Heart right ventricle (tissue), 16 donors: ENCODE measurements at regions not wholly inside any gene's neighbourhood (a gene's known extent, or its start where the extent isn't known, plus 50 kb on each side); places are given as distances from the start of the nearest gene placed in this dataset.
"Not testable (repeated sequence)": the region's sequence is repeated elsewhere in the genome, so short reads cannot be mapped to it uniquely, and the experiment has no call there.

ENCODE experiments used
- ATAC-seq, 8 donors: fragments of 200-7000 bp; cut with Tn5 transposase; one replicate each; pipeline ENCODE4 v1.9.1; 2020; ENCODE audit warnings: mild to moderate bottlenecking in 8 of 8, moderate library complexity in 8 of 8, moderate number of reproducible peaks in 1 of 8
- DNase-seq, 2 donors: peaks; one replicate each; pipeline ENCODE4 v3.0.0-alpha.2; 2020
- H3K27ac ChIP-seq, 10 donors: fragments of 200-600 bp; sonication (generic) in 2 of 10; one replicate each; pipeline versions ENCODE4 v1.5.0 to v1.8.0; 2020 to 2022; ENCODE audit warnings: mild to moderate bottlenecking in 3 of 10
- H3K27me3 ChIP-seq, 7 donors: fragments of 200-600 bp; one replicate each; pipeline ENCODE4 v1.8.0; 2021 to 2022; ENCODE audit warnings: mild to moderate bottlenecking in 2 of 7
- H3K36me3 ChIP-seq, 9 donors: fragments of 200-600 bp; sonication (generic) in 1 of 9; one replicate each; pipeline versions ENCODE4 v1.5.0 to v1.8.0; 2020 to 2022; ENCODE audit warnings: mild to moderate bottlenecking in 2 of 9
- H3K4me1 ChIP-seq, 9 donors: fragments of 200-600 bp; sonication (generic) in 1 of 9; one replicate each; pipeline versions ENCODE4 v1.5.0 to v1.8.0; 2020 to 2022; ENCODE audit warnings: mild to moderate bottlenecking in 4 of 9
- H3K4me3 ChIP-seq, 10 donors: fragments of 200-600 bp; sonication (generic) in 2 of 10; one replicate each; pipeline versions ENCODE4 v1.5.0 to v1.8.0; 2020 to 2022; ENCODE audit warnings: mild to moderate bottlenecking in 7 of 10, moderate library complexity in 2 of 10
- H3K9me3 ChIP-seq, 11 donors: fragments of 200-600 bp in 10 of 11; sonication (generic) in 2 of 11; one replicate each; pipeline versions ENCODE4 v1.5.0 to v1.8.0; 2013 to 2022; ENCODE audit warnings: mild to moderate bottlenecking in 2 of 11, control low read depth in 1 of 11, moderate library complexity in 1 of 11
- CTCF ChIP-seq, 9 donors: fragments of 200-600 bp; sonication (generic) in 2 of 9; IDR thresholded peaks; one replicate each; pipeline versions ENCODE4 v1.5.0 to v1.8.0; 2021 to 2022; ENCODE audit warnings: antibody characterized with exemption in 9 of 9, mild to moderate bottlenecking in 5 of 9, moderate library complexity in 1 of 9
- WGBS, 2 donors: extraction: QIAGEN DNeasy Blood & Tissue Kit; methylation state at CpG; one replicate each; pipeline ENCODE4 v1.1.7; 2013; ENCODE audit warnings: inconsistent platforms in 1 of 2; 5-methylcytosine and 5-hydroxymethylcytosine counted together
- intact Hi-C, 10 donors: fragments of 100-400 bp; cut with DNase I; formaldehyde crosslinking; loops; one replicate each; pipeline versions ENCODE4 v1.11.1 to v1.14.2; 2022
- donor health status: Arrhythmogenic right ventricular cardiomyopathy.
- donor health status: ischemic (EF 13 %, LVEDD 7.1; RV severe dilation, severe dysfunction).
- donor health status: healthy with polysubstance abuse.
- donor health status: DM: no; HTN: yes; CAD: no.
- donor health status: DM: no; HTN: no; CAD: no.
- donor health status: ischemic (EF 25% LVEDD 6.9; RV normal size, moderate dysfunction).
- donor health status: ischemic (EF 25% LVEDD 5.7; RV mildly dilated, moderate dysfunction).
- donor health status: healthy.
- donor health status: DM: yes; HTN: yes; CAD: no.
- donor health status: Ischemic cardiomyopathy.
- donor health status: ischemic (EF 35%, LVEDD 5.7; RV mildly dilated, moderate dysfunction).
- donor health status: nonischemic (EF 11% LVEDD 7.7; RV severe dilation, severe dysfunction).
- donor health status: DM: yes; HTN: yes; CAD: no.
- donor health status: PGD.
- donor health status: ischemic (EF 29% LVEDD 5.4; RV normal size, mild dysfunction).
- donor health status: nonischemic (EF 23%, LVEDD 6.1; RV moderate dilation, normal function).

GRCh38 chr4:101417046-101417445, 69.7 kb upstream of the PPP3CA start:
- intact Hi-C loops, result loop anchor here in 1 of 10 donors (5.0 kb wide), 1 partner anchor 70 kb away; the partner anchor contains the start of gene PPP3CA
- ATAC-seq (no peak), DNase-seq (no peak)
- H3K9me3 ChIP-seq, result peaks cover 0 to 5% (median 0%) of the 10 kb centered on the region in 11 donors
- H3K4me3 ChIP-seq, result no peak overlapping the region
- no peak overlapping the region for H3K27ac ChIP-seq
- peaks cover 0 to 40% (median 17%) of the 10 kb centered on the region in 9 donors for H3K4me1 ChIP-seq
- no peaks in the 10 kb centered on the region for H3K27me3 ChIP-seq
- TF ChIP-seq CTCF (IDR thresholded peaks at IDR 0.05), result no peak
- WGBS, 2 donors, result 85 to 91% methylated on average over 6 of the region's 6 CpGs
- no peaks in the 10 kb centered on the region for H3K36me3 ChIP-seq

GRCh38 chr4:101415962-101416361, 68.6 kb upstream of the PPP3CA start:
- Histone ChIP-seq H3K27ac (peak overlapping the region in 1 of 10 donors; percentile 35), H3K27me3 (no peaks in the 10 kb centered on the region), H3K9me3 (peaks cover 0 to 5% (median 0%) of the 10 kb centered on the region in 11 donors), H3K4me3 (no peak overlapping the region), H3K36me3 (no peaks in the 10 kb centered on the region), H3K4me1 (peaks cover 0 to 40% (median 17%) of the 10 kb centered on the region in 9 donors)
- DNase-seq (no peak), ATAC-seq (no peak)
- TF ChIP-seq CTCF (IDR thresholded peaks at IDR 0.05), result no peak
- intact Hi-C loops, result loop anchor here in 1 of 10 donors (5.0 kb wide), 1 partner anchor 69 kb away; the partner anchor contains the start of gene PPP3CA
- WGBS, 2 donors, result 93 to 94% methylated on average over 6 of the region's 6 CpGs

GRCh38 chr4:101414496-101414895, 67.2 kb upstream of the PPP3CA start:
- WGBS, 2 donors, result 60 to 71% methylated on average over 1 of the region's 1 CpG
- Histone ChIP-seq H3K4me3 (no peak overlapping the region), H3K9me3 (peaks cover 0 to 5% (median 0%) of the 10 kb centered on the region in 11 donors), H3K27ac (peak overlapping the region in 3 of 10 donors; percentile 14 to 44 (median 43)), H3K4me1 (peaks cover 0 to 30% (median 10%) of the 10 kb centered on the region in 9 donors), H3K36me3 (no peaks in the 10 kb centered on the region), H3K27me3 (no peaks in the 10 kb centered on the region)
- TF ChIP-seq CTCF (IDR thresholded peaks at IDR 0.05), result no peak
- ATAC-seq (peak in 1 of 8 donors; percentile 37), DNase-seq (no peak)
- intact Hi-C loops, result no loop called here

- H3K27ac ChIP-seq, result no peak overlapping the region
- no peak overlapping the region for H3K4me3 ChIP-seq
- no peak for TF ChIP-seq CTCF (IDR thresholded peaks at IDR 0.05)
- ATAC-seq (no peak), DNase-seq (no peak)
- intact Hi-C loops, result no loop called here
- no peaks in the 10 kb centered on the region for H3K27me3 ChIP-seq
- H3K4me1 ChIP-seq, result peaks cover 0 to 20% (median 3%) of the 10 kb centered on the region in 9 donors
- no peaks in the 10 kb centered on the region for H3K36me3 ChIP-seq
- 69 to 72% methylated on average over 2 of the region's 2 CpGs for whole genome bisulfite sequencing, 2 donors
- H3K9me3 ChIP-seq, result peaks cover 0 to 5% (median 0%) of the 10 kb centered on the region in 11 donors
Measured at GRCh38 chr4:101411926-101412325, 64.6 kb upstream of the PPP3CA start.

- DNase-seq, H3K9me3 ChIP-seq, H3K36me3 ChIP-seq, H3K27ac ChIP-seq, H3K27me3 ChIP-seq, ATAC-seq, intact Hi-C loops, H3K4me3 ChIP-seq: not testable (repeated sequence)
- 86 to 94% methylated on average over 21 to 24 of the region's 24 CpGs for WGBS, 2 donors
- peaks cover 0 to 20% (median 0%) of the 10 kb centered on the region in 9 donors for H3K4me1 ChIP-seq
Measured at GRCh38 chr4:101411281-101411910, 64.1 kb upstream of the PPP3CA start.
